Gastroesophageal sphincter (tissue), 3 donors: ENCODE measurements at regions not wholly inside any gene's neighbourhood (a gene's known extent, or its start where the extent isn't known, plus 50 kb on each side); places are given as distances from the start of the nearest gene placed in this dataset.

Experiments
- CTCF ChIP-seq, 4 experiments: fragments of 200-600 bp in 2 of 4; fragments of 450-650 bp in 2 of 4; sonication (generic) in 1 of 4; IDR thresholded peaks; one replicate each; pipeline ENCODE4 v1.5.1; 2017 to 2019; ENCODE audit warnings: antibody characterized with exemption in 4 of 4, mild to moderate bottlenecking in 2 of 4, moderate library complexity in 2 of 4
- EP300 ChIP-seq: sonication (generic); formaldehyde crosslinking; IDR thresholded peaks from one replicate; pipeline ENCODE4 v1.6.1; 2017; ENCODE audit warnings: antibody characterized with exemption, mild to moderate bottlenecking
- POLR2A ChIP-seq, 2 donors: fragments of 450-650 bp; IDR thresholded peaks; one replicate each; pipeline ENCODE4 v1.6.1; 2017; ENCODE audit warnings: antibody characterized with exemption in 2 of 2, mild to moderate bottlenecking in 2 of 2, moderate library complexity in 1 of 2
- POLR2AphosphoS5 ChIP-seq: sonication (generic); formaldehyde crosslinking; IDR thresholded peaks from one replicate; pipeline ENCODE4 v1.6.1; 2017; ENCODE audit warnings: antibody characterized with exemption

DNA sequence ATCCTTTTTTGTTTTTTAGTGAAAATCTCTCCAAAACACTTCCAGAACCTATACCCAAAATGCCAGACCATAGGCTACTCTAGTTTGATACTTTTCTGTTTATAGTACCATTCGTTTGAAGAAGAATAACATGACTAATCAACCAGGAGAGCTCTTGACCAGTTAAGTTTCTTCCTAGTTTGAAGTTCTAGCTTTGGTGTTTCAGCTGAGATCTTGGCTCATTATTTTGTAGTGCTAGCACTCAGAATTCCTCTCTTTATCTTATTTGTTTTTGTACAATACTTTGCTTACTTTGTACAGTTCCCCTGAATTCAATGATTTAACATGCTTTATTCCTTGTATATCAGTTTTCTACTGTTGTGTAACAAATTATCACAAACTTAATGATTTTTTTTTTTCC lies 911.6 kb downstream of the EFNA5 start:
- TF ChIP-seq CTCF (IDR thresholded peaks at IDR 0.05) (no peak), POLR2A (IDR thresholded peaks at IDR 0.05) (no peak), EP300 (no peak), POLR2AphosphoS5 (no peak)
